Daoy (cell line): ENCODE measurements at regions not wholly inside any gene's neighbourhood (a gene's known extent, or its start where the extent isn't known, plus 50 kb on each side); places are given as distances from the start of the nearest gene placed in this dataset.

Experiments
- DNase-seq: peaks from one replicate; pipeline ENCODE4 v3.0.0-alpha.2; 2015; ENCODE audit warnings: low read depth

DNA sequence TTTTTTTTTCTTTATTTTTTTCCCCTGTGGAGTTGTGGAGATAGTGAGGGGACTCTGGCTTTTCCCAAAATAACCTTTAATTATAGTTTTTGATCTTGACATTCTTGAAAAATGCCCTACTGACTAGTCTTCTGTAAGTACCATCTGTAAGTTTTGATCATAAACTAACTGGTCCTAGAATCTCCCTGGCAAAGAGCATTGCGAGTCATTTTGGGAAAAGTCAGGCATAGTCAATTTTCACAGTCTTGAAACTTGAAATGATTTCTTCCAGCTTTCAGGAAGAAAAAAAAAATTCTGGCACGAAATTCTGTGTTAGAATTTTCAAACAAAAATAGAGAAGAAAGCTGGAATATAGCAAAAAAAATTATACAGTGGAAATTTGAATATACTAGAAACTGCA is 181.2 kb upstream of the SNX7 start:
- no peak for DNase-seq

DNA sequence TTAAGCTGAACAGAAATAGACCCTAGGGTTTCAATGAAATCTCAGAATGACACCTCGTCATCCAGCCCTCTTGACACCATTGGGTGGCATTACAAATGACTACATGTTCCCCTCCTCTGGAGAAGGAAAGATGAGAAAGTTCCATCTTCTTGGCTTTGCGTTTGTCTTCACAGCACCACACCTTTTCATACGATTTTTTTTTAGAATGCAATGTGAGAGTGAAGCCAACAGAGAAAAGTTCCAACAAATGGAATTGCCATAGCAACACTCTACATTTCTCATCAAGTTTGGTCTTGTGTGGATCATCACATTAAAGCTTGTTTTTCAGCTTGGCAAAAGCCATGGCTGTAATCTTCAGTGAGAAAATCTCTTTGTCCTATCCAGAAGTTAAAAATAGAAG is 183.4 kb upstream of the SNX7 start:
- no peak for DNase-seq

DNA sequence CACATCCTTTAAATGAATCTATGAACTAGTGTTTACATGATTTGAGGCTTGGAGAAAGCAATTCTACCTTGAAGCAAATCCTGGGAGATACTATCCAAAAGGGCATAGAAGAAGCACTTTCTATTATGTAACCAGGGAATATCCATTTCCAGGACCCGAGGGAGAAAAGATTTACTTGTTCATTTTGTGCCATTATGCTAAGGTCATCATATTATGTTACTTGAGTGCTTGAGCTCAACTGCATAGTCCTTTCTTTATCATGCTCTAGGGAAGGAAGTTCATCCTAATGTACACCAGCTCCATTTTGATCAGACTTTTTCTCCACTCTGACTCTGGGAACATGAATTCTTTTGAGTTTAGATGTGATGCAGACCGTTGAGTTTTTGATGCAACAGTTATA is 188.6 kb upstream of the SNX7 start:
- no peak for DNase-seq

DNA sequence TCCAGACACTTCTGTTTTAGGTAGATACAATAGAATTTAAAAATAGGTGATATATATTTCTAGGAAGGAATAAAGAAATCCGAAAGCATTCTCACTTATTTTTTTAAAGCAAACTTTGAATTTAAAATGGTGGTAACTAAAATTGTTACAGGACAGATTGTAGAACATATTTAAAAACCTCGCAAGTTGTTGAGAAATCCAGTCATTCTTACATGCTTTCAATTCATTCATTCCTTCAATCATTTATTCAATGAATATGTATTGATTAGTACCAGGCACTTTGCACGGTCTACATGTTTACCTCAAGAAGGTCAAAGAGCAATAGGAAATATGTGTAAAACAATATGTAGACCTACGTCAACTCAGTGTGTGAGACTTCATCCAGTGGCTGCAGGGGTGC is 189.9 kb upstream of the SNX7 start:
- DNase-seq, result no peak

DNA sequence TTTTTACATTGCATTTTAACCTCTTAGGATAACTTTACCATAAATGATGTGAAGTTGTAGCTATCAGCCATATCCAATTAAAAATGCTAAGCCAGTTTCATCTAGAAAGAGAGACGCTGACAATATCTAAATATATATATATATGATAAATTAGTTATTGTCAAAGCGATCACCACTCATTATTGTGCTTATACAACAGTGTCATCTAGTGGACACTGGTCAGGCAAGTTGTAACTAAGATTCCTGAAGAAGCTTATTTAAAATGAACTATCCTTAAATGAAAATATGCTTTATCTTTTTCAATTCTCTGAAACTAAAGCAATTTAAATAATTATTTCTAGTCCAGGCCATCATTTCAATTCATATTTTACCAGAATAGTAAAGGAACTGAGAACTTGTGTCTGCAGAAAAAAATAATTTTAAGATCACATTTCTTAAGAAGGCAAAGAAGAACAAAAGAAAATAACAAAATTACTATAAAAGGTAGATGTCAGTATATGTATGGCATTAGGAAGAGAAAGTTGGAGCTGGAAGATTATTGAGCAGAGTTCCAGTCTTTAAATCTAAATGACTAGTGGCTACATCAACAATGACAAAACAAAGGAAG is 193.3 kb upstream of the SNX7 start:
- peak; percentile 65 for DNase-seq

DNA sequence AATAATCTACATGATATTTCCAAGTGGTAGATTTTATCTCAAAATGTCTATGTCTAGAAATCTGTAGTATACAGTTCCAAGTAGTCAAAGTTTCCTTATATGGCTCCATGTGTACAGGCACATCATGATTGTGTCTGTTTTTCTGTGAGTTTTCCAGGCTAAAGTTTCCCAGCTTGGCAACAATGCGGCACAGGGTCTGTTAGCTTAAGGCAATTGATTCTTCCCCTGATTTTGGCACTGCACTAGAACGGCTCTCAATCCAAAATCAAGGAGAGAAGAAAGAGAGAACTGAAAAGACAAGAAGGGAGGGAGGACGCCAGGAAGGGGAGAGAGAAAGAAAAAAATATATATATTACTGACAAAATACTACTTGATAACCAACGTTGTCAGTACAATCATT is 193.9 kb upstream of the SNX7 start:
- no peak for DNase-seq

DNA sequence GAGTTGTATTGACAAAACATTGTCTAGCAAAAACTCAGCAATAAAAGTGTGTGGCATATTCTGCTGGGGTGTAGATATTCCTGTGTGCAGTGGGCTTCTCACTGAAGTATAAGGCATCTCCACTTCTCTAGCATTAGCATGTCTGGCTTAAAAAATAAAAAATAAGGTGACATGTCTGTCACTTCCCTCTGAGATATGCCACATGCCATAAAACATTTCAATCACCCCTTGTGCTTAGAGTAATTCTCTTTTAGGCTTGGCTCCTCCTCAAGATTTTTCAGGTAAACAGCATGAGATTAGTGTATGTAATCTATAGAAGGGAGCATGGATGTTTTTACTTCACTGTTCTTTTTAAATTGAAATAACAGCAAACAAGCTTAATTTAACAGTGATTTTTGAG is 194.4 kb upstream of the SNX7 start:
- no peak for DNase-seq

DNA sequence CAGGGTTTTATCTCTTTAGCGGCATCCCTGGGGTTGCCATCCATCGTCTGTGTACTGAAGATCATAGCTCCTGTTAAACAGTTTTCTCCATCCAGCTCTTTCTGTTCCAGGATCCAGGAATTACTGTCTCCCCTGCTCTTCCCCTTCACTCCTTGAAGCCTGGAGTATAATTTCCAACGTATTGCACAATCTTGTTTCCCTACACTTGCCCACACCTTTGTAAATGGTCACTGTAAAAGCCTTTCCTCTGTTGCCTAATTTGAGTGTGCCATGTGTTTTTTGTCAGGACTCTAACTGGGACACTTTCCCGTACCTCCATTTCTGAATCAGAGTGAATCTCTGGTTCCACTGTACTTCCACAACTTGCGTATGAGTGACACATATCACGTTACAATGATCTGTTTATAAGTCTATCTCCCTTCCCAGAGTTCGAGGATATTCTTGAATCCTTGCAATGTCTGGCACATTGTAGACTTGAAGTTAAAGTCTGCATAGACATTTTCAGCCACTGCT is 199.6 kb upstream of the SNX7 start:
- DNase-seq, result no peak

DNA sequence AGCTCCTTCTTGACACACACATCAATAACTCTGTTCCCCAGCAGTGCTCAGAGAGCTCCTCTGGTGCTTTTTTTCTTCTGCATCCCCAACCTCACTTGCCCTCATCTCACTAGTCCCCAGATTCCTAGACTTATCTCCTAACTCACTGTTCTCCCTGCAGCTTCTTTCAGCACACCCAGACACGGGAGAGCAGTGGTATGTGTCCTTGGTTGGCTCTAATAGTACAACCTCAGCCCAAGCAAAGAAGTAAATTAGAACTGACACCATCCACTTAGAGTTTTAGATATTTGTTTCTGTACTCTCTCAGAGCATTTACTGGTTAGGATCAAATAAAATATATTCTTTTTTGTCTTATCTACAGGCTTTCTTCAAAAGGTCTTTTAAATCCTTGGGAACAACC is 201.4 kb upstream of the SNX7 start:
- DNase-seq, result no peak

DNA sequence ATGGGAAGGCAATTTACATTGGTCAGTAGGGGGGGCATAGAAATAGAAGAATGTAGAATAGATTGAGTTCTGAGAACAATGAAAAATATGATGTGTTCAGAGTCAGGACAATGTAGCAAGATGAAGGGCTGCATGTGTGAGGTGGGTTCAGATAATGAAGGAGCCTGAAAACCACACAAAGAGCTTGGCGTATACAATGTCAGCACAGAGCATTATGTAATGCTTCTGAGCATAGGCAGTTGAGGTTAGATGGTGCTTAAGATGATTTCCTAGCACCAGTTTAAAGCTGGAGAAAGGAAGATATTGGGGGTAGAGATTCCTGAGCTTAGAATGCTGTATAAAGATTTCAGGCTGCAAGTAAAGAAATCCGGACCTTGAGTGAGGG is 202.0 kb upstream of the SNX7 start:
- DNase-seq, result no peak

DNA sequence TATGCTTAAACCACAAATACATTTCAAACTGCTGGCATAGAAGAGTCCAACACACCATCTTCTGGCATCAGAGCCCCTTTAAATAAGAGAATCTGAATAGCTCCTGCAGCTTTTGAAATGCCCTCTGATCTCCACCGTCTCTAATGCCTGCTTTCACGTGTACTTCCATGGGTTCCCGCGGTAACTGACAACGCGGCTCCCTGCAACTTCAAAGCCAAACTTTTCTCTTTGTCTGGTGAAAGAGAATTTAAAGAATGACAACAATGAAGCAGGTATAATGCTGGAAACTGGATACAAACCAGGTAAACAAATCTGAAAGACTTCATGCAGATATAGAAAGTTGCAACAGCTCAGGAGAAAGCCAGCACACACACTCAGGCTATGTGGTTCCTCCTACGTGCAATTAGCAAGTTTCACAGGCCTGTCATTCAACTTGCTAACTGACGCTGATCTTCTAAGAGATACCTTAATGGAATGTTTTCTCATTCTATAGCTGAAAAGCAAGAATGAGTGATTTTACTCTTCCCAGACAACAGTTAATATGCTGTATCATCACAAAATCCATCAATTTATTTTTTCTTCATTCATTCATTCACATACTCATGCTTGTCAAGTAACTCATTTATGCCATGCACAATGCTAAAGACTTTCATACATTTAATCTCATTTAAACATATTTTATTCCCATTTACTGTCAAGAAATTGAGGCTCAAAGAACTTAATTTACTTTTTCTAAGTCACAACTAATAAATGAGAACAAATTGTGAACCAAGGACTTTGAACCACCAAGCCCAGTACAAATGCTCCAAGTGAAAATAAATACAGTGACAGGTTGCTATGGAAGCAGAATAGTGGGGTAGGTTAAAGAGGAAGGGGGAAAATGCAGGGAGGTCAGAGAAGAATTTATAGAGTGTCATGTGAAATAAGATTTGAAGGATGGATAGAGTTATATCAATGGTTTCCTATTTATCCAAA is 202.7 kb upstream of the SNX7 start:
- DNase-seq, result no peak

DNA sequence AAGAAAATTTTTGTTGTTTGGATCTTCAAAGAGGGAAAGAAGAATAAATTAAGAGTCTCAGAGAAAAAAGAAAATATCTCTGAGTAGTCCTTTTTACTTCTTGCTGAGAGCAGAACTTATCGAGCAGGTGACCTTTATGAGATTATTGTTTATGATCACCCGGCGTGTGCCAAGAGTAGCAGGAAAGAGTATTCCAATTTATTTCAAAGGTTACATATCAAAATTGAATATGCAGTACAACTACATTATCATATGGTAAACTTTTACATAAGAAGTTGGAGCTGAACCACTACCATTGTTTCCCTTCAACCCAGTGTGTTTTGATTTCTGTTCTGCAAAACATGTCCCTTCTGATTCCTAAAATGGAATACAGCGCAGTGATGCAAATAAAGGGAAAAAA is 204.3 kb upstream of the SNX7 start:
- no peak for DNase-seq

DNA sequence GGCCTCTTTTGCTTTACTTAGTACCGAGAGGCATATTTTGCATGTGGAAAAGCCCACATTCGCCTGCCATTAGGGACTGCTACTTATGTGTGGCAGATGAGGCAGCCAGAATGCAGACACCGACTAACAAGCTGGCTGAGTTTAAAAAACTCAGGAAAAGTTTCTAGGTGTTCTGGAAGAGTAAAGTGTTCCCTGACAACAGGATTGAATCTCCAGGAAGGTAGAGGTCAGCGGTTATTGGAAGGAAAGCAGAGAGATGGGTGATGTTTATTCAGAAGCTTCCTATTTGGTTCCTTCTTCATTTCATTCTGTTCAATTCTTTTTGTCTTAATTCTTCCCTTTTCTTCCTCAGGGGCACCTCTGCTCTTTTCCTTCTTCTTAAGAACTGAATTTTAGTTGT is 206.9 kb upstream of the SNX7 start:
- DNase-seq, result no peak

DNA sequence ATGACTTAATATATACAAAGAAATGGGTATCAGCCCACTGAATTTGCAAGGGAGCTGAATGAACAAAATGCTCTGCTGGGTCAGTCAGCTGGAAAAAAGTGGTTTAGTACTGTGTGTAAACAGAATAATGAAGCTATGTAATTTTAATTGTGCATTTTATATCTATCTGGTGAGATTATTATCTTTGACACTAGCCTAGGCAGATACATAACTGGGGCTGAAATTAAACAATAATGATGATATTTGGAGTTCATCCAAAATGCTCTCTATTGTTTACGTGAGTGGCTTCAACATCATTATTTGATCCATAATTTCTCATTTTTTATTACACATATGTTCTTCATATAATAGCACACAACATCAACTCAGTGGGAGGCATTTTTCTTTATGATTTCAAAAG is 208.5 kb upstream of the SNX7 start:
- DNase-seq, result no peak

DNA sequence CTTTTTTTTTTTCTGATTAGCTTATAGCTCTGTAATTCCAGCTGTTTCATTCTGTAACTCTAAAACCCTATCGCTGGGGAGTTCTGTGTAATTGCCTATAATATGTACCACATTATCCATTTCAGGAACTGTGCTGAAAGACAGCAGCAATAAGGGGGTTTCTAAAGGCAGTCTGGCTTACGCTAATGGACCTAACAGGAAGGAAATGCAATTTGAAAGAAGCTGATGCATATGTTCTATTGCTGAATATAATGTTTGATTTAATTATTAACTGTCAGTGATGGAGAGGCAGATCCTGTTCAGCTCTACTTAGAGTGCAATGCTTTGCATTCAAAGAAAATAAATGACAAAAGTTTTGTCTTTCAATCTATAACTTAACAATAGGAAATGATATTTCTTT is 209.4 kb upstream of the SNX7 start:
- no peak for DNase-seq

DNA sequence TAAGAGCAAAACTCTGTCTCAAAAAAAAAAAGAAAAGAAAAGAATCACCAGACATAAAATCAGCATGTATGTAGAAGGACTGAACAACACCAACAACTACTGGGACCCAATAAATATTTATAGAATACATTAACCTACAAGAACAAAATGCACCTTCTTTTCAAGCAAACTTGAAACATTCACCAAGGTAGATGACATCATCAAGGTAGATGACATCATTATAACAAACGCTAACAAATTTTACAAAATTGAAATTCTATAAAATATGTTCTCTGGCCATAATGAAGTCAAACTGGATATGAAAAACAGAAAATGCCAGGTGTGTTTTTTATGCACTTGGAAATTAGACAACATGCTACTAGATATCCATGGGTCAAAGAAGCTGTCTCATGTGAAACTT is 220.2 kb upstream of the SNX7 start:
- no peak for DNase-seq

DNA sequence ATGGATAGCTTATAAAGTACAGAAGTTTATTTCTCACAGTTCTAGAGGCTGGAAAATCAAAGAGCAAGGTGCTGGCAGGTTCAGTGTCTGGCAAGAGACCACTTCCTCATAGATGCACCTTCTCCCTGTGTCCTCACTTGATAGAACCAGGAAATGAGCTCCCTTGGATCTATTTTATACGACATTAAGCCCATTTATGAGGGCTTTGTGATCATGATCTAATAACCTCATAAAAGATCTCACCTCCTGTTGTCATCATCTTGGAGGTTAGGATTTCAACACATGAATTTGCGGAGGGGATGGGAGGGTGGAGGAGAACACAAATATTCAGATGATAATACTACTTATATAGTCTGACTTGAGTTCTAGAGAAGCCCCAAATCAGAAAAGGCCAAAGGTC is 222.1 kb upstream of the SNX7 start:
- no peak for DNase-seq

DNA sequence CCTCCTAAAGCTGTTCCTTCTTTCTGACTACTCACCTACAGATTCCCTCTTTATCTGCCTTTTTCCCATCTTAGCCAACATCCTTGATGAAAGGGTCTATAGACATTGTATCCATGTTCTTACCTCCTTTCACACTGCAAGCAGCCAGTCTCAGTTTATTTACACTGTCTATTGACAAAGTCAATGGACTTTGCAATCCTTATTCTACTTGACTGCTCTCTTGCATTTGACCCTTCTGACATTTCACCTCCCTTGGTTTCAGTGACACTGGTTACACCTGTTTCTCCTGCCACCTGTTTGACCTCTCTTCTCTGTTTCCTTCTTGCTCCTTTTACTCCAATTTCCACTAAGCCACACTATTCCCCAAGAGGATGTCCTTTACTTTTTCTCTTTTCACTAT is 224.0 kb upstream of the SNX7 start:
- DNase-seq, result no peak

DNA sequence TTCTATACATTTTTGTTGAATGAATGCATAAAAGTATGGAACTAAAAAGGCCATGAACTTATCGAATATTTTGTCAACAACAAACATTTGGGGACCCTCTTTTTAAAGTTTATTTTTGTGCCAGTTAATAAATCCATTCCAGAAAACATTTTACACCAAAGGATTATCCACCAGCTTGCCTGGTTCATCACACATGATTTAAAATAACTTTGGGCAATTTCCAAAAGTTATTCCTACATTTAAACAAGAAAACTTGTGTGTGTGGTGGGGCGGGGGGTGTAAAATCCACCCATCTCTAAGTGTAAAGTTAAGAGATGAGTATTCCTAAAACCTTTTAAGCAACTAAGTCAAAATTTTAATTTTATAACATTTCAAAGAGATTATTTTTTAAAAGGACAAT is 224.5 kb upstream of the SNX7 start:
- no peak for DNase-seq

DNA sequence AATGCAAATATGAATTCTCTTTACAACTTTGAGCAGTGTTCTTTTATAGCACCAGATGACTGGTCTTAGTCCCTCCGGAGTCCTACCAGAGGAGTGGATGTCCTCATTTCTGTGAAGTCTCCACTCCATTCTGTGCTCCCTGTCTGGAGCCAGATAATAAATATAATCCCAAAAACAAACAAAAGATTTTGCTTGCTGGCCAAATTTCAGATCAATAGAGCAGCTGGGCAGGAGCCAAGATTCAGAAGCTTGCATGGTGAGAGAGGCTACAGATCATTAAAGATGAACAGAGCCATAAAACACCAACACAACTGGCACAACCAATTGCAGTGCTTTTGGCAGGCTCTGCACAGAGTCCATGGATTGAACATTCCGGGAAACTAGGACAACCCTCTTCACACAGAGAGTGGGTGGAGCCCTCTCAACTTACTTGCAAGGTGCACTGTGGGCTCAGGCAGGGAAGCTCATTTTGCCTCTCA is 231.5 kb upstream of the SNX7 start:
- no peak for DNase-seq

DNA sequence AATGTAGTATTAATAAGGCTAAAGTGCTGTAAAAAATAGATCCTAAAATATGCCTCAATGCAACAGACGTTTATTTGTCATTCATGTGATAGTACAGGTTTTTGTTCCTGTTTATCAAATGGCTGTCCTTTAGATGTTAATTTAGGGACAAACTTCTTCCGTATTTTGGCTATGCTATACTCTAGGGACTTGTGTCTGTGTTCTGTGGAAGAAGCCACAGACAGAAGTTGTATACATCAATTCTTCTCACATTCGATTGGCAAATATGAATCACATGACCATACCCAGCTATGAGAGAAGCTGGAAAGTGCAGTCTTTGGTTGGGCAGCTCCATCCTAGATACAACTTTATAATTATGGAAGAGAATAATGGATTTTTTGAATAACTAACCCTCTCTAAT is 232.7 kb upstream of the SNX7 start:
- no peak for DNase-seq

DNA sequence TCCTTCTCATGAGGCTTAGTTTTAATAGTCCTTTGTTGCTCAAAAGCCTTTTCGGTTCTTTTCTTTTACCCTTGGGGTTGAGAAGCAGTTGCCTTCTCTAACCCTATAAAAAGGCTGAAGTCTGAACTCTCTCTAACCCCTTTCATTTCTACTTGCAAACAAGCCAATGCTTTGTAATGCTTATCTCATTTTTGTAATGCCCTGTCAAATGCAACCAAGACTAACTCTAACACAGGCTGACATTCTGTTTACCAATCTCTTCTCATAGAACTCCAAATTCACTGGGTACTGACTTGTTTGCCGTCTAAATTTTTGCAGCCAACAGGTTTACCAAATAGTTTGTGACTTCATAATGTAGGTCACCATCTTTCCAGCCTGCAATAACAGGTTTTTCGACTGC is 233.9 kb upstream of the SNX7 start:
- DNase-seq, result no peak

DNA sequence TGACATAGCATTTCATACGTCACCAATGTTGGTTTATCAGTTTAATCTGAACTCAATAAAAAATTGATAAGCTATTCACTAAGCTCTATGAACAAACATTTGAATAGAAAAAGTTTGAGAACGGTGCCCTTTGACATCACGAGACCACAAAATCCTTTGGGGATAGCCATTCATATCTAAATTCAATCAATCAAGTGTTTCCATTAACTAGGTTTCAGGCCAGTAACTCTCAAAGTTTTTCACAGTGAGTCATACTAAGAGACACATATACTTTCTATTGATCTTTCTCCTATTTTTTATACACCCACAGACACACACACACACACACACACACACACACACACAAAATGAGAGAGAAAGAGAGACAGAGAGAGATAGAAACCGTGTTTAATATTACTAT is 235.4 kb upstream of the SNX7 start:
- DNase-seq, result no peak
